ENCODE measurements at regions not wholly inside any gene's neighbourhood (a gene's known extent, or its start where the extent isn't known, plus 50 kb on each side); places are given as distances from the start of the nearest gene placed in this dataset.

- Histone ChIP-seq H3K4me3 (ENCODE audit: low read depth, low read length, poor library complexity, severe bottlenecking) (no peak overlapping the region), H3K36me3 (ENCODE audit: insufficient read depth, low read length, poor library complexity, severe bottlenecking) (no peaks in the 10 kb centered on the region), H3K9me3 (ENCODE audit: low read depth, low read length, poor library complexity, severe bottlenecking) (no peaks in the 10 kb centered on the region), H3K27ac (ENCODE audit: low read depth, low read length, poor library complexity, severe bottlenecking) (no peak overlapping the region), H3K27me3 (replicated peaks; ENCODE audit: insufficient read depth, low read depth, low read length, poor library complexity) (no peaks in the 10 kb centered on the region), H3K4me1 (ENCODE audit: insufficient read depth, low read length, poor library complexity, severe bottlenecking) (no peaks in the 10 kb centered on the region)
- DNase-seq (ENCODE audit: low spot score) = no peak
- no TSS peak for BruUV-seq (replicated peaks)
- CTCF ChIA-PET = no interaction called here
- intact Hi-C loops (cut with micrococcal nuclease; ENCODE audit: unreplicated experiment) = no loop called here
- no peak for TF ChIP-seq EZH2 (IDR thresholded peaks at IDR 0.05; ENCODE audit: borderline replicate concordance, low read depth, low read length, poor library complexity, severe bottlenecking)
- TF ChIP-seq, protein P1, sequence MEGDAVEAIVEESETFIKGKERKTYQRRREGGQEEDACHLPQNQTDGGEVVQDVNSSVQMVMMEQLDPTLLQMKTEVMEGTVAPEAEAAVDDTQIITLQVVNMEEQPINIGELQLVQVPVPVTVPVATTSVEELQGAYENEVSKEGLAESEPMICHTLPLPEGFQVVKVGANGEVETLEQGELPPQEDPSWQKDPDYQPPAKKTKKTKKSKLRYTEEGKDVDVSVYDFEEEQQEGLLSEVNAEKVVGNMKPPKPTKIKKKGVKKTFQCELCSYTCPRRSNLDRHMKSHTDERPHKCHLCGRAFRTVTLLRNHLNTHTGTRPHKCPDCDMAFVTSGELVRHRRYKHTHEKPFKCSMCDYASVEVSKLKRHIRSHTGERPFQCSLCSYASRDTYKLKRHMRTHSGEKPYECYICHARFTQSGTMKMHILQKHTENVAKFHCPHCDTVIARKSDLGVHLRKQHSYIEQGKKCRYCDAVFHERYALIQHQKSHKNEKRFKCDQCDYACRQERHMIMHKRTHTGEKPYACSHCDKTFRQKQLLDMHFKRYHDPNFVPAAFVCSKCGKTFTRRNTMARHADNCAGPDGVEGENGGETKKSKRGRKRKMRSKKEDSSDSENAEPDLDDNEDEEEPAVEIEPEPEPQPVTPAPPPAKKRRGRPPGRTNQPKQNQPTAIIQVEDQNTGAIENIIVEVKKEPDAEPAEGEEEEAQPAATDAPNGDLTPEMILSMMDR (conservative IDR thresholded peaks at IDR 0.05; ENCODE audit: low read depth, low read length) = no peak
- POLR2A ChIA-PET (ENCODE audit: low non-redundant PET) = no interaction called here
Observed at GRCh38 chr19:34084396-34085145, 87.7 kb upstream of the LSM14A start.

GRCh38 chr19:34085336-34085735, 87.0 kb upstream of the LSM14A start:
- H3K36me3 ChIP-seq (ENCODE audit: insufficient read depth, low read length, poor library complexity, severe bottlenecking) = no peaks in the 10 kb centered on the region
- H3K27me3 ChIP-seq (replicated peaks; ENCODE audit: insufficient read depth, low read depth, low read length, poor library complexity) = no peaks in the 10 kb centered on the region
- CTCF ChIA-PET = no interaction called here
- POLR2A ChIA-PET (ENCODE audit: low non-redundant PET) = no interaction called here
- DNase-seq (ENCODE audit: low spot score) = no peak
- TF ChIP-seq, protein P1 (conservative IDR thresholded peaks at IDR 0.05; ENCODE audit: low read depth, low read length) = no peak
- no peak for TF ChIP-seq EZH2 (IDR thresholded peaks at IDR 0.05; ENCODE audit: borderline replicate concordance, low read depth, low read length, poor library complexity, severe bottlenecking)
- no peaks in the 10 kb centered on the region for H3K9me3 ChIP-seq (ENCODE audit: low read depth, low read length, poor library complexity, severe bottlenecking)
- no TSS peak for BruUV-seq (replicated peaks)
- no peaks in the 10 kb centered on the region for H3K4me1 ChIP-seq (ENCODE audit: insufficient read depth, low read length, poor library complexity, severe bottlenecking)
- intact Hi-C loops (cut with micrococcal nuclease; ENCODE audit: unreplicated experiment) = no loop called here
- no peak overlapping the region for H3K27ac ChIP-seq (ENCODE audit: low read depth, low read length, poor library complexity, severe bottlenecking)
- H3K4me3 ChIP-seq (ENCODE audit: low read depth, low read length, poor library complexity, severe bottlenecking) = no peak overlapping the region

GRCh38 chr19:34088292-34088691, 84.0 kb upstream of the LSM14A start:
- no peak overlapping the region for H3K27ac ChIP-seq (ENCODE audit: low read depth, low read length, poor library complexity, severe bottlenecking)
- no peaks in the 10 kb centered on the region for H3K9me3 ChIP-seq (ENCODE audit: low read depth, low read length, poor library complexity, severe bottlenecking)
- no peak overlapping the region for H3K4me3 ChIP-seq (ENCODE audit: low read depth, low read length, poor library complexity, severe bottlenecking)
- no TSS peak for BruUV-seq (replicated peaks)
- no peak for DNase-seq (ENCODE audit: low spot score)
- intact Hi-C loops (cut with micrococcal nuclease; ENCODE audit: unreplicated experiment) = no loop called here
- POLR2A ChIA-PET (ENCODE audit: low non-redundant PET) = no interaction called here
- CTCF ChIA-PET = no interaction called here
- H3K4me1 ChIP-seq (ENCODE audit: insufficient read depth, low read length, poor library complexity, severe bottlenecking) = no peaks in the 10 kb centered on the region
- H3K27me3 ChIP-seq (replicated peaks; ENCODE audit: insufficient read depth, low read depth, low read length, poor library complexity) = no peaks in the 10 kb centered on the region
- TF ChIP-seq, protein P1 (conservative IDR thresholded peaks at IDR 0.05; ENCODE audit: low read depth, low read length) = no peak
- TF ChIP-seq EZH2 (IDR thresholded peaks at IDR 0.05; ENCODE audit: borderline replicate concordance, low read depth, low read length, poor library complexity, severe bottlenecking) = no peak
- no peaks in the 10 kb centered on the region for H3K36me3 ChIP-seq (ENCODE audit: insufficient read depth, low read length, poor library complexity, severe bottlenecking)

All from A673 (cell line).